ENCODE measurements at regions not wholly inside any gene's neighbourhood (a gene's known extent, or its start where the extent isn't known, plus 50 kb on each side); places are given as distances from the start of the nearest gene placed in this dataset.

DNA sequence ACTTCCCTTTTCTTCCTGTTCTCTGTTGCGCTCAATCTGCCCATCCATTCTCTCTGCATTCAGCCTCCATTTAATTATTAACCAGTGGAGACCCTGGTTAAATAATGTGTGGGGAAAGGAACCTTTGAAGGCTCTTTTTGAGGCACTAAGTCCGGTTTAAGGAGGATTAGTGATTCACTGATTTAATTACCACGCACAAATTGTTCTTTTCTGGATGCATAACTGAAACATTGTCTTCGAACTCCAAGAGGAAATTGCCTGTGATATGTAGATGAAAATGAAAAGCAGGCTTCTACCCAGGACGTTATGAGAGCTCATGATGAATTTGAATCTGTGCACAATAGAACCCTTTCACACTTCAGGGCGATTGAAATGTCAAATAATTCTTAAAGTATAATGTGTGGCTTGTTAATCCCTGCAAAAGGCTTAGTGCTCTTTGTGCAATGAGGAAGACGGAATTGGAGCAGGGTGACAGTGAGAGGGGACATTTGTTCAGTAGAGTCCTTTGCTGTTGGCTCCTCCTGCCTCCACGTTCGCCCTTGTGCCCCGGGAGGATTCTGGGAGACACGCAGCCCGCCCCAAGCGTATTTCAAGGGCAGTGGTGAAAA, 51.1 kb upstream of the ZNF236 start:
- DNase-seq (ENCODE audit: low spot score), result no peak

DNA sequence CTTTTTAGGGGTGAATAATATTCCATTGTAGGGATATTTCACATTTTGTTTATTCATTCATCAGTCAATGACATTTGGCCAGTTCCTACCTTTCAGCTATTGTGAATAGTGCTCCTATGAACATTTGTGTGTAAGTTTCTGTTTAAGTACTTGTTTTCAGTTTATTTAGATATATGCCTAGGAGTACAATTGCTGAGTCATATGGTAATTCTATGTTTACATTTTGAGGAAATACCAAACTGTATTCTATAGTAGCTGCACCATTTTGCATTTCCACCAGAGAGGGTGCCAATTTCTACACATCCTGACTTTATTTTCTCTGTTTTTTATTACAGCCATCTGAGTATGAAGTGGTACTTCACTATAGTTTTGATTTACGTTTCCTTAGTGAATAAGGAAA, 54.4 kb upstream of the ZNF236 start:
- DNase-seq (ENCODE audit: low spot score), result no peak

DNA sequence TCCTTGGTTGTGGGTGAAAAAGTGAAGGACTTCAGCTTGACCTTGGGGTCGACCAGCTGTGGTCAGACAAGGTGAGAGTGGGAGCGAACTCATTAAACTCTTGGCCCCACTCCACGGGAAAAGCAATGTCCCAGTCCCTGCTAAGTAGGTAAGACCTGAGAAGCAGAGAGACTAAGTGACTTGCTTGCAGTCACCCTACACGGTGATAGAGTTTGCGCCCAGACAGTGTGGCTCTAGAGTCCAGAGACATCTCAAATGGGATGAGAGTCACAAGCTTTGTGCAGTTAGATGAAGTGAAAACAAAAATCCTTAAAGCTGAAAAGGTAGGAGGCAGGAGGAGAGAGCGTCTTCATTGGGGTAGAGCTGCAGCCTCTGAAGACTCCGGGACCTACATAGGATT, 55.9 kb upstream of the ZNF236 start:
- no peak for DNase-seq (ENCODE audit: low spot score)

DNA sequence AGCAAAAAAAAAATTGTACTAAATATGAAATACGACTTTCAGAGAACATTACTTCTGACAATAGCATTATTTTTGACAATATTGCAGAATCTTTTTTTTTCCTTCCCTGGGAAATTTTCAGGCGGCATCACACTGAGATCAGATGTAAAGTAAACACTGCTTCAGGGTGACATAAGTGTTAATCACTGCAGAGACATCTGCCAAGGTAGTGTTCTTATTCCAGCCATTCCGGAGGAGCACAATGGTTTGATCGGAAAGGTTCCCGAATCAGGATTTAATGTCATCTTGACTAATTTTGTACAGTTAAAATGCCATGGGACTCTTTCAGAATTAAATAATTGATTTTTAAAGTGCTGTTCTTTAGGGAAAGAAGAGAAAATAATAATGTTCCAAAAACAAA, 56.7 kb upstream of the ZNF236 start:
- no peak for DNase-seq (ENCODE audit: low spot score)

DNA sequence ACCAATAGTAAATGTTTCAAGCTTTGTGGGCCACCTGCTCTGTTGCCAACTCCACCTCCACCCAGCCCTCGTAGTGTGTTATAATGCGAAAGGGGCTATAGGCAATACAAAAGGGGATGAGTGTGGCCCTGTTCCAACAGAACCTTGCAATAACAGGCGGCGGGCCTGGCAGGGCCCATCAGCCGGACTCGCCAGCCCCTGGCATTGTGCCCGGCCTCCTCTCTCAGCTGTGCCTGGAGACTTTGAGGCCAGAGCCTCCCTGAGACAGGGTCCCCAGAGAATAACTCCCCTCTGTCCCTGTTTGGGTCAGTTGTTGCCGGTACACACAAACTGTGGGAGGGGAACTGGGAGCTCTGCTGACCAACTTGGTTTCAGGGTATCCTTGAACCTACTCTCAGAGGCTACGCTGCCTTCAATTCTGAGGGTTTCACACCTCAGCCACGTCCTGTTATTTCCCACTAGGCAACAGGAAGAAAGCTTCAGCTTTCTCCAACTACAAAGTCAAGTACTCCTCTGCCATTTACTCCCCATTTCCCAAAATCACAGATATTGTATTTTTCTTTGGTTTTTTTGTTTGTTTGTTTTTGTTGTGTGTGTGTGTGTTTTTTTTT, 58.0 kb upstream of the ZNF236 start:
- no peak for DNase-seq (ENCODE audit: low spot score)

DNA sequence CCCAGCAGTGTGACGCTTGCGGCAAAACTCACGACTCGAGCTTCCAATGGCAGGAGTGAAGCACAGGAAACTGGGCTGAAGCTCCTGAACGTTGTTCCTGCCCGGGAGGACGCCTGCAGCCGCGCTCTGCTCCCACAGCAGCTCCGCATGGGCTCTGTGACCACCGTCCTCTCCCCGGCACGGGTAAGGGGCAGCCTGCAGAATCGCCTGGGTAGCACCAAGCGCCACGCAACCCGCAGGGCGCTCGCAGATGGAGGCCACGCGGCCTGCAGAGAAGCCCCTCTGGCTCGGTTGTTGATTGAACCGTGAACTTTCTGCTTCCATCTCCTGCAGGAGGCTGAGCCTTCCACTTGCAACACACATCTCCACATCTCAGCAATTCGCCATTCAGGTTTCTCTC, 63.3 kb upstream of the ZNF236 start:
- no peak for DNase-seq (ENCODE audit: low spot score)

DNA sequence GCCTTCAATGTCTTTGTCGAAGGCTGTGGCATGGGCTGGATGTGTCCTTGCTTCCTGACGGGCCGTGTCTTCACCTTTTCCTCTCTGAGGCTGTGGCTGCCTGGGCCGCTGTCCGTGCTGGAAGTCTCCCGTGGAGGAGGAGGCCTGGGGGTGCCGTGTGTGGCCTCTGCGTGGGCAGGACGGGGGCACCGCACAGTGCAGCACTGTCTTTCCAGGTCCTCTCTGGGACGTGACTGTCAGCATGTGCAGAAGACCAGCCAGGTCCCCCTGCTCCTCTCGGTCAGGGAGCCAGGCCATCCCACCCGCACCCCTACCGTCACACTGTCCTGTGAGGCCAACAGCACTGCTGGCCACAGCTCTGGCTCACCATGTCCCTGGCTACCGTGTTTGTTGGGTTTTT, 64.4 kb upstream of the ZNF236 start:
- no peak for DNase-seq (ENCODE audit: low spot score)

DNA sequence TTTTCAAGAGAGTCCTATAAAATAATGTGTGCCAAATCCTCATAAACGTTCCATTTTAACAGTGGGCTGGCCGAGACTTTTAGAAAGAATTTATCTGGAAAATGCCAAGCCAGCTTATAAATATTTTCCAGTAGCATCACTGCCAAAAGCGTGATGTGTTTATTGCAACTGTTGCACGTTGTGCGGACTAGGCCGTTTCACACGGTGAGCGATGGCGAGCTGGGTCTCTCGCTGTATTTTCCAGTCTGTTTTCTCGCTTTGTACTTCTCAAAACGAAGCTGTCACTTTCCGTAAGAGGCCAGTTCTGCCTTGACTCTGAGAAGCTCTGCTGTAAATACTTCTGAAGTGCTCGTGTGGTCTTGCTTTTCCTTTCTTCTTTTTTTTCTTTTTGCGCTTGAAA, 65.0 kb upstream of the ZNF236 start:
- DNase-seq (ENCODE audit: low spot score), result no peak

DNA sequence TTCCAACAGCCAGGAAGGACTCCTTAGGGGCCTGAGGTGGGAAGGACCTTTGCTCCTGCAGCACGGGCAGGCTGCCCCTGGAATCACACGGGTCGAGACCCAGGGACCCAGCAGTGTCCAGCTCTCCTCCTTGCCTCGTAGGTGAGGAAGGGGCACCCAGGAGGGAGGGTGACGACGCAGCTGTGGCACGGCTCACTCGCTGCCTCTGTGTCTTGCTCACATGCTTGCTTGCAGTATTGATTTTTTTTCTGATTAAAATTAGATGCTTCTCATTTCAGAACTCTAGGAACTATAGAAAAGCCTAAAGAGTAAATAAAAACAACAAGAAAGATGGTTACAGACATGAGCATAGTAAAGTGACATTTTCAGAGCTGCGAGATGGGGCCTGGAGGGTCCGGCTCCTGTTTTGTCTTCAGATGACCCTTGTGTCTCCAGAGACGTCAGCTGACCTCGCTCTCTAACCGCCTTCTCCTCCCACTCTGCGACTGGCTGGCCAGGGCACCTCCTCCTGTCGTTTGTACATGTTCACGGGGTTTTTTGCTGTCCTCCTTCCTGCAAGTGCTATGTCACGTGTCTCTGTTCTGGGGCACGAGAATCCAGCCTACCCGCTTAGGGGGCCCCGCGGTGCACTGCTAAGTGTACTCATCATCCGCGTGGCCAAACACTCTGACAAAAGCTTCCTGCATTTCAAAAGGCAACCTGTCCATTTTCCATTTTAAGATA, 65.7 kb upstream of the ZNF236 start:
- DNase-seq (ENCODE audit: low spot score), result no peak

DNA sequence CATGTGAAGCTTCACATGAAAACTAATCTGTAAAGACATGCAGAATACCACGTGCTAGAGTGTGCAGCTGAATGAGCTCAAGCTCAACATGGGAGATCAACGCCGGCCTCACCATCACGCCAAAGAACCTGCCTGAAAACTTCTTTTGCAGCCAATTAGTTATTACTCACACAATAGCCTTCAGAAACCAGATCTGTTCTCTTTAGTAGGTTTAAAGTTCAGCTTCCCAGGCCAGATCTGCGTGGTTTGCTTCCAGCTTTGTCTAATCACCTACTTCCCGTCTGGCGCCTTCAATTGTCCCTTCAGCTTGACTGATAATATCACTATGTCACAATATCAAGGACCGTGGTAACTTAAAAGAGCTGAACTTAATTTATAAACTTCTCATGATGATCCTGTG, 68.0 kb upstream of the ZNF236 start:
- DNase-seq (ENCODE audit: low spot score), result no peak

DNA sequence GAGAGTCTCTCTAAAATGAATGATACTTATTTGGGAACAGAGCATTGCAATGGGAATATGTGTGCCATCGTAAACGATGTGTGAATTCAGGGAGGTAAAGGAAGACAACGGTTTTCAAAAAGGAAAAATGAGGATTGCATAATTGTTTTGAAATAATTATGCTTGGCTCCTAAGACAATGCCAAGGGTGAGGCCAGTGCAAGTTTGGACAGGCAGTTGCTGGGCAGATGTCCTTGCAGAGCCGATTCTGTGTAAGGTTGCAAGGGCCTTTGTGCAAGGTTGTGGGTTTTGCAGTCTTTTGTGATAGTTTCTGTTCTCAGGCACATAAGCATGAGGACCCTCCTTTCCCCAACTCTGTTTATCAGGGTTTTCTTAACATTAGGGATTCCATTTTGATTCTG, 70.0 kb upstream of the ZNF236 start:
- DNase-seq (ENCODE audit: low spot score), result no peak

DNA sequence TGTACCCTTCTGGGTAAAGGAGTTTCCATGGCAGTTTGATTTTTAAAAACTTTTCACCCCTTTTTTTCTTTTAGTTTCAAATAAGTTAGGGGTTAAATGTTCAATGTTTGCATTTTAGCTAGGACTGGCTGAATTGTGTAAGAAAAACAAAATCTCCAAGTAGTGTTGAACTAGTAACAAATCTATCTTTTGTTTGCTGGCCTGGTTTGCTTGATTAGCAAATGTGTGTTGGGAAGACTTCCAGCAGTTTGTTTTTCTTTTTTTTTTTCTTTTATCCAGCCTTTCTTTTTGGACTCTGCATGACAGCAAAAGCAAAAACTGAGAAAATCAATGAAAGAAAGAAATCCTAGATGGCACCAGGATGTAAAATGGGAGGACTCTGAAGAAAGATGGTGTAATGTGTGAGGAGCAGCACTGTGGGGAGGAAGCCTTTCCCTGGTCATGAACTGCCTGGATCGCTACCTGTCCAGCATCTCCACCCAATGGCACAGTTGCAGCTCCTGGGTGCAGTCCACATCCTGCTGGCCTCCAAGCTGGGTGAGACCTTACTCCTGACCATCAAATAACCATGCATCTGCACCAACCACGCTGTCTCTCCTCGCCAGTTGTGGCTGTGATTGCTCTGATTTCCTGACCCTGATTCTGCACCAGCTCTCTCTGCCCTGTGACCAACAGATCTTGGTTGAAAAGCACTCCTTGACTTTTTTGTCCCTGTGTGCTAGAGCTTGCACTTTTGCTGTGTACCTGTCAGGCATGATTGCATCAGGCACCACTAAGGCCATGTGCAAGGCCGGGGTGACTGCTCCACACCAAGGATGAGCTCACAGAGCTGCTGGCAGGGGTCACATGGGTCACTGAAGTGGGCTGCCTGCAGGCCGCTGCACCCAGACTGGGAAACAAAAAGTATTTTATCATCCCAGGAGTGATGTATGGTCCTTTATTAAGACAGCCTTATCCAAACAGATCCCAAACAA, 71.2 kb upstream of the ZNF236 start:
- no peak for DNase-seq (ENCODE audit: low spot score)

DNA sequence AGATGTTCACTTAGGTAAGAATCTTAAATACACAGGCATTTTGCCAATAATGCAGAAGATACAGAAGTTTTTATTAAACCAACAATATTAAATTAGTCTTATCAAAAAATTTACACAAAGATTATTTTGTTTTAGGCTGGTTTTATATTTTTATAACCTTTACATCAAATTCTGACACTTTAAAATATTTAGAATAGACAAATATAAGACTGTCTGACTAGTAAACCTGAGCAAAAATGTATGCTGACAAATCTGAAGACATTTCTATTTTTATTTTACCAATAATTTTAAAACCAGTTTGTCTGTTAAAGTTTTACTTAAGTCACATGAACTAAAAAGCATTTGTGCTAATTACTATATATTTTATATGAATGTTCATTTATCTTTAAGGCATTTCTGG, 72.1 kb upstream of the ZNF236 start:
- no peak for DNase-seq (ENCODE audit: low spot score)

DNA sequence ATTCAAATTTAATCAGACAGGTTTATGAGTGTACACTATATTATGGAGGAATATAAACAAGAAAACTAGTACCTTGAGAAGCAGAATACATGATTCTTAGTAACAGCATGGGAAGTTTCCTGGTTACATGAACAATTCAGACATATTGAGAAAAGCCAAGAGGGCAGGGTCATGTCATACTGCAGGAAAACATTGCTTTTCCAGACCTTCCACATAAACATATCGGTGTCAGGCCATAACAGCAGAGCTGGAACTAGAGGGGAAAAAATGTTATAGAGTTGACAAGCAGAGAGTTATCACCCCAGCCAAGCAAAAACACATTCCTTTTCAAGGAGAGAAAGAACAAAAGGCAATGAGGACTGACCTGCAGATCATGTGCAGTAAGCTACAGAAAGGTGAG, 74.7 kb upstream of the ZNF236 start:
- no peak for DNase-seq (ENCODE audit: low spot score)

DNA sequence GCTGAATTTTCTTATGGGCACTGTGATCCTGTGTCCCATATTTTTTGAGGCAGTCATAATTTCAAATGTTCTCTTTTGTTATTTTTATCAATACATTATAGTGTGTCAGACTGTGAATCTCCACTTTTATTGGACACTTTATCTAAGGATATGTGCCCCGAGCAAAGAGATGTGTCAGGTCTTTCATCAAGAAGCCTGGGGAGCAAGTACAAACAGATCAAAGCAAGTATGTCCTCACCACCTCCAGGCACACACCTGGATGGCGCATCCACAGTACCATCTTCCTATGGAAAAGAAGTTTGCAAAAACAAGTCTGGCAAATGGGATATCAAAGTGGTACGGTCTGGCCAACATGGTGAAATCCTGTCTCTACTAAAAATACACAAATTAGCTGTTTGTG, 81.0 kb upstream of the ZNF236 start:
- DNase-seq (ENCODE audit: low spot score), result no peak

DNA sequence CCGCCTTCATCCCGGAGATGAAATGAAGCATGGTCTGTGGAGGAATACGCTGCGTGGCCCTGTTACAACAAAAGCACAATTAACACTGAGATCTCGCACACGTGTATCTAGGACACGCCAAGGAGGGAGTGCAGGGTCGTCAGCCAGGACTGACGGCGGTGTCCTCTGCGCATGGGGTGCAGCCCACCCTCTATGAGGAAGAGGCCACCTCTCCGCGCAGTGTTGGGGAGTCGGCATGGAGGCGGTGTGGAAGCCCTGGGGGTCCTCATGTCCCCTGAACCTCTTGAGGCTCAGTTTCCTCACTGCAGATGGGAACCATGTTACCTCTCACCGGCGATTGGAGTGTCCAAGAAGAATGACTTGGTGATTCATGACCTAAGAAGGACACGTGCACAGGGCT, 86.0 kb upstream of the ZNF236 start:
- no peak for DNase-seq (ENCODE audit: low spot score)

DNA sequence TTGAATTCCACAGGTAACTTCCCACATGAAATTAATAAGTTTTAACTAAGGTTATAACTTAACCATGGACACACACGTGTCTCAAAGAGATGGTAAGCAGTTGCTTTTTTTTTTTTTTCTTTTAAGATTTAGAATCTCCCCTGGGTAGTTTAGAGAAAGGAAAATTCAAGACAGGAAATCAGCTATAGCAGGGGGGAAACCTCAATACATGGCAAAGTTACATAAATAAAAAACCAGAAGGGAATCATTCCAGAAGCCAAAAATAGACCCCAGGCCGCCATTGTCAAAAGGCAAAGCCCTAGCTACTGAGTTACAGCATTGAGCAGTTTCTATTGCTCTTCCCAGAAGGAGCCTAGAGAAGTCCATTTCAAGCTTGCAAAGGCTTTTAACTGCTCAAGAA, 91.5 kb upstream of the ZNF236 start:
- no peak for DNase-seq (ENCODE audit: low spot score)

DNA sequence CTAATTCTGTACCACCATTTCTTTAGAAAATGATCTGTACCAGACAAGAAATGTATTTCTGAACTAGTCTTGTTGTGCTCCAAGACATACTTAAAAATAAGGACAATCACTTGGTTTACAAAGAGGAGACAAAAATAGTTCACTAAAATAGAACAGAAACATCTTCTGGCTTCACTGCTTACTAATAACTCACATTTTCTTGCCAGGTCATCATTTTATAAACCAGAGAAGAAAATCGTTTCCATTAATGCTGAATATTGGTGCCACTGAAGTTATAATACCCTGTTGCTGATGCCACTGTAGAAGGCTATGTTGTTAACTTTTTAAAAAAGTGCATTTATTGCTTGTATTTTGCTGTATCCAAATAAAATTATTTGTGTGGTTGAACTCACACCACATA, 94.8 kb upstream of the ZNF236 start:
- DNase-seq (ENCODE audit: low spot score), result no peak

DNA sequence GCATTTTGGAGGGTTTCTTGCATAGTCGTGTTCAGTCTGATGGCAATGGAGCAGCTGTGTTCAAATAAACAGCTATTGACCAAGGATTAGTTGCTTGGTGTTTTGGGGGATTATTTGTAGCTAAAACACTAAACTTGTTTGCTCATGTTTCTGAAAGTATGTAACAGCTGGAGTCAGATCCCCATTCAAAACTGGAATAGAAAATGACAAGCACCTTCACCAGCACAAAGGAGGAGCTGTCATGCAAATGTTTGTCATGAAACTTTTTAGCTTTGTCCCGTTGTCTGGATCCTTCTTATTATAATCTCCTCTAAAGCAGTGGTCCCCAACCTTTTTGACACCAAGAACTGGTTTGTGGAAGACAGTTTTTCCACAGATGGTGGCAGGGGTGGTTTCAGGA, 96.9 kb upstream of the ZNF236 start:
- DNase-seq (ENCODE audit: low spot score), result no peak

DNA sequence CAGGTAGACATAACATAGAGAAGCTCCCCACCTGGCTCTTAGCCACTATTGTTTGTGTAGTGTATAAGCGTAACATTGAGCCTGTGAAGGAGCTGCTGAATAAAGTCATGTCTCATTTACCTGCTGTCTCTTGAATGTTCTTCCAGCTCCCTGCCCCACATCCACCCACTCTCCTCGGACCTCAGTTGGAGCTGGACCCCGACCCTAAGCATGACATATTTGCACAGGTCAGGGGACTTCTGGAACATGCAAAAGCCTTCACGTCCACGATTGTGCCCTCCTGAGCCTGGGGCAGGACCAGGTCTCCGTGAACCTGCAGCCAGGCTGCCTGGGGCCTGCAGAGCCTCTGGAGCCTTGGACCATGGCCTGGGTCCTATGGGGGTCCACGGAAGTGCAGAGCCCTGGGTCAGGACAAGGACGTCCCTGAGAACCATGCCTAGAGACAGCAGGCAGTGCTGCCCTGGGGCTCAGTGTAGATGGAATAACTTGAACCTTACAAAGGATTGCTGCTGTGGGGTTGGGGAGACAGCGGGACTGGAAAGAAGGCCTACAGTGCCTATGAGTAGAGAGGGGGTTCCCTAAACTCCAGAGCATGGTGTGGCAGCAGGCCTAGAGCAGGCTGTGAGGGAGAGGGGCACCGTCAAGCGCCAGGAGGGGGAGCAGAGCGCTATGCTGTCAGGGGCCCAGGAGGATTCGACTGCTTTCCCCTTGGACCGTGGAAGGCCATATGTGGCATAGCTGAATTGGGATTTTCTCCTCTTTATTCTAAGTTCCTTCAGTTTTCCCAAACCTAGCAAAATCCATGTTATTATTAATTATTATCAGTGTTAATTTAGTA, 99.9 kb upstream of the ZNF236 start:
- DNase-seq (ENCODE audit: low spot score), result no peak

DNA sequence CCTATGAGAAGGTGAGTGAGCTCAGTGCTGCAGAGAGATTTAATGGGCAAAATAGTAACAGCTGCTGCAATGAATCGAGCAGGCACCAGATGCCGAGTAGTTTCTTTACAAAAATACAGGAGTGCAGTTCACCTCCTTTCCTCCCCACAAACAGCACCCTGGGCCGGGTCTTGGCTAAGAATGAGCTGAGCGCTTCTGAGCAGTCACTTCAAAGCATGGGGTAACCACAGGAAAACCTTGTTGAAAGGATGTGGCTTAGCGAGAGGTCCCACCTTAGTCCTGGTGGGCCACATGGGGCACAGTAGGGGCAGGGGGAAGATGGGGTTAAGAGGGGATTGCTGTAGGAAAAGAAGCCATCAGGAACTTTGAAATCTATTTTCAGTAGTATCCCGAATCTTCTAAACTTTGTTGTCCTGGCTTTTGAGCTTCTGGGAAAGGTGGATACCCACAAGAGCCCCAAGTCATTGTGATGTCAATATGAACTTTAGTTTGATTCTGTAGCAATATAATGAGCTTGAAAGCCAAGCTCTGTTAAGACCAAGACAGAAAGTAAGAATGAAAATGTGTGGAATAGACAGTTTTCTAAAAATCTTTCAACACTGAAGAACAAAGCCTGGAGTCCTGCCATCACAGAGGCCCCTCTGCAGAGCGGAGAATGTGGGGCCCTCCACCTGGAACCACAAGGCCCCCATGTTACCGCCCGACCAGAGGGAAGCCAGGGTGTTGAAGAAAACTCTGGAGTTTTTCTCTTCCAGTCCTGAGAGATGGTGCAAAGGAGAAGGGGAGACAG, 101.0 kb upstream of the ZNF236 start:
- no peak for DNase-seq (ENCODE audit: low spot score)

Measured in ecto neural progenitor cell (in vitro differentiated cells).